SK-N-SH (cell line): ENCODE measurements at regions not wholly inside any gene's neighbourhood (a gene's known extent, or its start where the extent isn't known, plus 50 kb on each side); places are given as distances from the start of the nearest gene placed in this dataset.

Experiments used
- CTCF ChIA-PET: fragments of 300-600, 350-600 bp; formaldehyde crosslinking; extraction: SDS; loops from one replicate; lab custom pipeline; 2021; lab: Yijun Ruan, JAX
- POLR2A ChIA-PET: fragments of 350-600 bp; sonication (Branson Sonifier 250); formaldehyde crosslinking; extraction: SDS; loops from one replicate; lab custom pipeline; 2020; ENCODE audit warnings: antibody characterized with exemption, inconsistent platforms; lab: Yijun Ruan, JAX
- DNase-seq: peaks from one replicate; pipeline ENCODE4 v3.0.0; 2012
- H2AFZ ChIP-seq: fragments of 200-600 bp; sonication (generic); 2 replicates; pipeline ENCODE4 v1.8.1; 2016; ENCODE audit warnings: antibody characterized with exemption, mild to moderate bottlenecking, low read depth
- H3F3A ChIP-seq: fragments of 200-600 bp; sonication (generic); replicated peaks from 2 replicates; pipeline ENCODE3; 2016; ENCODE audit warnings: antibody characterized with exemption, mild to moderate bottlenecking; ENCODE audit not compliant: insufficient read depth
- H3K27ac ChIP-seq, 2 experiments: fragments of 200-500 bp in 1 of 2; fragments of 200-600 bp in 1 of 2; sonication (Bioruptor generic) in 1 of 2; sonication (generic), shearing (Covaris generic) in 1 of 2; 2 replicates each; pipeline versions ENCODE4 v1.5.1 to v1.6.1; 2014 to 2016; ENCODE audit warnings: low read depth in 2 of 2, inconsistent platforms in 1 of 2, low read length in 1 of 2, mild to moderate bottlenecking in 1 of 2, mixed read lengths in 1 of 2
- H3K27me3 ChIP-seq: fragments of 200-600 bp; sonication (generic), shearing (Covaris generic); 2 replicates; pipeline ENCODE4 v1.6.1; 2016; ENCODE audit warnings: mixed run types; ENCODE audit not compliant: insufficient read depth
- H3K36me3 ChIP-seq, 2 experiments: fragments of 200-500 bp in 1 of 2; fragments of 200-600 bp in 1 of 2; sonication (Bioruptor generic) in 1 of 2; sonication (generic) in 1 of 2; replicated peaks in 1 of 2; 2 replicates each; pipeline versions ENCODE3 to v1.5.1; 2014 to 2016; ENCODE audit warnings: low read length in 1 of 2, mild to moderate bottlenecking in 1 of 2; ENCODE audit not compliant: insufficient read depth in 2 of 2, control insufficient read depth in 1 of 2
- H3K4me1 ChIP-seq, 2 experiments: fragments of 200-500 bp in 1 of 2; fragments of 200-600 bp in 1 of 2; sonication (Bioruptor generic) in 1 of 2; sonication (generic), shearing (Covaris generic) in 1 of 2; 2 replicates each; pipeline versions ENCODE4 v1.5.1 to v1.6.1; 2014 to 2016; ENCODE audit warnings: low read depth in 1 of 2, low read length in 1 of 2, mixed run types in 1 of 2; ENCODE audit not compliant: insufficient read depth in 2 of 2, control insufficient read depth in 1 of 2
- H3K4me2 ChIP-seq: fragments of 200-600 bp; sonication (generic), shearing (Covaris generic); 2 replicates; pipeline ENCODE4 v1.6.1; 2017; ENCODE audit warnings: mixed run types
- H3K4me3 ChIP-seq, 2 experiments: fragments of 200-500 bp in 1 of 2; fragments of 200-600 bp in 1 of 2; sonication (Bioruptor generic) in 1 of 2; sonication (generic), shearing (Covaris generic) in 1 of 2; 2 replicates each; pipeline versions ENCODE4 v1.5.1 to v1.8.1; 2014 to 2016; ENCODE audit warnings: low read depth in 2 of 2, inconsistent platforms in 1 of 2, low read length in 1 of 2, mild to moderate bottlenecking in 1 of 2, mixed read lengths in 1 of 2, moderate library complexity in 1 of 2
- H3K79me2 ChIP-seq: fragments of 200-600 bp; sonication (generic); 2 replicates; pipeline ENCODE4 v1.8.1; 2017; ENCODE audit warnings: mild to moderate bottlenecking; ENCODE audit not compliant: insufficient read depth
- H3K9ac ChIP-seq: fragments of 200-600 bp; sonication (generic); 2 replicates; pipeline ENCODE4 v1.6.1; 2017; ENCODE audit warnings: mixed run types
- H3K9me2 ChIP-seq: fragments of 200-600 bp; sonication (generic); 2 replicates; pipeline ENCODE4 v1.6.1; 2017; ENCODE audit warnings: mixed run types
- H3K9me3 ChIP-seq: fragments of 200-600 bp; sonication (generic); 2 replicates; pipeline ENCODE4 v1.6.1; 2017; ENCODE audit warnings: mixed run types, mild to moderate bottlenecking, moderate library complexity
- H4K20me1 ChIP-seq: fragments of 200-600 bp; sonication (generic); 2 replicates; pipeline ENCODE4 v1.6.1; 2017; ENCODE audit warnings: mild to moderate bottlenecking, mixed run types; ENCODE audit not compliant: insufficient read depth
- CHD2 ChIP-seq: fragments of 150-350 bp; IDR thresholded peaks from 2 replicates; pipeline ENCODE4 v1.6.1; 2018; ENCODE audit warnings: low read length; ENCODE audit not compliant: partially characterized antibody
- FOXM1 ChIP-seq: IDR thresholded peaks from 2 replicates; pipeline ENCODE4 v1.4.0; 2012; ENCODE audit warnings: low read depth, mild to moderate bottlenecking
- GATA2 ChIP-seq: sonication (generic); formaldehyde crosslinking; IDR thresholded peaks from 2 replicates; pipeline ENCODE4 v1.5.0; 2020; ENCODE audit warnings: mild to moderate bottlenecking, missing genetic modification reagents
- JUND ChIP-seq: IDR thresholded peaks from 2 replicates; pipeline ENCODE4 v1.4.0; 2012
- NRF1 ChIP-seq: IDR thresholded peaks from 2 replicates; pipeline ENCODE4 v1.6.1; 2012; ENCODE audit warnings: low read depth, mild to moderate bottlenecking, low read length
- PBX3 ChIP-seq: IDR thresholded peaks from 2 replicates; pipeline ENCODE4; 2012
- RCOR1 ChIP-seq: fragments of 150-350 bp; IDR thresholded peaks from 2 replicates; pipeline ENCODE4 v1.6.1; 2017; ENCODE audit warnings: antibody characterized with exemption, low read length
- USF2 ChIP-seq: fragments of 150-350 bp; IDR thresholded peaks from 2 replicates; pipeline ENCODE4 v1.6.1; 2017; ENCODE audit warnings: antibody characterized with exemption, low read length, low read depth, borderline replicate concordance
- ZBTB33 ChIP-seq: IDR thresholded peaks from 2 replicates; pipeline ENCODE4 v1.4.0; 2012; ENCODE audit warnings: low read depth, borderline replicate concordance
- WGBS: methylation state at CpG from one replicate; pipeline ENCODE4 v1.1.6; 2017; ENCODE audit warnings: low lambda C conversion rate; 5-methylcytosine and 5-hydroxymethylcytosine counted together
- TF ChIP-seq, protein P1 (sequence below): IDR thresholded peaks from 2 replicates; pipeline ENCODE4 v1.6.1; 2012; ENCODE audit warnings: mild to moderate bottlenecking, low read depth, low read length, moderate library complexity
- TF ChIP-seq, protein P2 (sequence below): IDR thresholded peaks from 2 replicates; pipeline ENCODE4 v1.4.0; 2012; ENCODE audit warnings: low read depth

GRCh38 chr20:30610029-30610693, 647.3 kb upstream of the DEFB115 start:
- DNase-seq, result no peak
- 17% methylated on average over 9 of the region's 9 CpGs for WGBS
- H3F3A ChIP-seq, result no peaks in the 10 kb centered on the region
- TF ChIP-seq RCOR1 (no peak), GATA2 (no peak), PBX3 (no peak), USF2 (no peak), JUND (no peak), ZBTB33 (no peak), NRF1 (no peak), CHD2 (no peak), FOXM1 (no peak)
- TF ChIP-seq, protein P1, sequence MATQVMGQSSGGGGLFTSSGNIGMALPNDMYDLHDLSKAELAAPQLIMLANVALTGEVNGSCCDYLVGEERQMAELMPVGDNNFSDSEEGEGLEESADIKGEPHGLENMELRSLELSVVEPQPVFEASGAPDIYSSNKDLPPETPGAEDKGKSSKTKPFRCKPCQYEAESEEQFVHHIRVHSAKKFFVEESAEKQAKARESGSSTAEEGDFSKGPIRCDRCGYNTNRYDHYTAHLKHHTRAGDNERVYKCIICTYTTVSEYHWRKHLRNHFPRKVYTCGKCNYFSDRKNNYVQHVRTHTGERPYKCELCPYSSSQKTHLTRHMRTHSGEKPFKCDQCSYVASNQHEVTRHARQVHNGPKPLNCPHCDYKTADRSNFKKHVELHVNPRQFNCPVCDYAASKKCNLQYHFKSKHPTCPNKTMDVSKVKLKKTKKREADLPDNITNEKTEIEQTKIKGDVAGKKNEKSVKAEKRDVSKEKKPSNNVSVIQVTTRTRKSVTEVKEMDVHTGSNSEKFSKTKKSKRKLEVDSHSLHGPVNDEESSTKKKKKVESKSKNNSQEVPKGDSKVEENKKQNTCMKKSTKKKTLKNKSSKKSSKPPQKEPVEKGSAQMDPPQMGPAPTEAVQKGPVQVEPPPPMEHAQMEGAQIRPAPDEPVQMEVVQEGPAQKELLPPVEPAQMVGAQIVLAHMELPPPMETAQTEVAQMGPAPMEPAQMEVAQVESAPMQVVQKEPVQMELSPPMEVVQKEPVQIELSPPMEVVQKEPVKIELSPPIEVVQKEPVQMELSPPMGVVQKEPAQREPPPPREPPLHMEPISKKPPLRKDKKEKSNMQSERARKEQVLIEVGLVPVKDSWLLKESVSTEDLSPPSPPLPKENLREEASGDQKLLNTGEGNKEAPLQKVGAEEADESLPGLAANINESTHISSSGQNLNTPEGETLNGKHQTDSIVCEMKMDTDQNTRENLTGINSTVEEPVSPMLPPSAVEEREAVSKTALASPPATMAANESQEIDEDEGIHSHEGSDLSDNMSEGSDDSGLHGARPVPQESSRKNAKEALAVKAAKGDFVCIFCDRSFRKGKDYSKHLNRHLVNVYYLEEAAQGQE, result no peak
- TF ChIP-seq, protein P2, sequence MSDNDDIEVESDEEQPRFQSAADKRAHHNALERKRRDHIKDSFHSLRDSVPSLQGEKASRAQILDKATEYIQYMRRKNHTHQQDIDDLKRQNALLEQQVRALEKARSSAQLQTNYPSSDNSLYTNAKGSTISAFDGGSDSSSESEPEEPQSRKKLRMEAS, result no peak
- TF ChIP-seq, all 33 proteins: peak for 0
- Histone ChIP-seq H3K4me1 (no peaks in the 10 kb centered on the region; a peak in 1 of 4 replicates), H3K27me3 (no peaks in the 10 kb centered on the region), H3K27ac (no peak overlapping the region), H3K4me2 (no peak overlapping the region), H3K79me2 (no peaks in the 10 kb centered on the region), H2AFZ (no peak overlapping the region), H3K4me3 (no peak overlapping the region), H4K20me1 (no peaks in the 10 kb centered on the region), H3K9me3 (no peaks in the 10 kb centered on the region), H3K36me3 (no peaks in the 10 kb centered on the region), H3K9me2 (no peaks in the 10 kb centered on the region), H3K9ac (no peak overlapping the region)
- CTCF ChIA-PET, result no interaction called here
- POLR2A ChIA-PET, result no interaction called here
